ENCODE measurements at regions not wholly inside any gene's neighbourhood (a gene's known extent, or its start where the extent isn't known, plus 50 kb on each side); places are given as distances from the start of the nearest gene placed in this dataset.

- no peak for DNase-seq (ENCODE audit: low read depth)
- TF ChIP-seq, protein P1, sequence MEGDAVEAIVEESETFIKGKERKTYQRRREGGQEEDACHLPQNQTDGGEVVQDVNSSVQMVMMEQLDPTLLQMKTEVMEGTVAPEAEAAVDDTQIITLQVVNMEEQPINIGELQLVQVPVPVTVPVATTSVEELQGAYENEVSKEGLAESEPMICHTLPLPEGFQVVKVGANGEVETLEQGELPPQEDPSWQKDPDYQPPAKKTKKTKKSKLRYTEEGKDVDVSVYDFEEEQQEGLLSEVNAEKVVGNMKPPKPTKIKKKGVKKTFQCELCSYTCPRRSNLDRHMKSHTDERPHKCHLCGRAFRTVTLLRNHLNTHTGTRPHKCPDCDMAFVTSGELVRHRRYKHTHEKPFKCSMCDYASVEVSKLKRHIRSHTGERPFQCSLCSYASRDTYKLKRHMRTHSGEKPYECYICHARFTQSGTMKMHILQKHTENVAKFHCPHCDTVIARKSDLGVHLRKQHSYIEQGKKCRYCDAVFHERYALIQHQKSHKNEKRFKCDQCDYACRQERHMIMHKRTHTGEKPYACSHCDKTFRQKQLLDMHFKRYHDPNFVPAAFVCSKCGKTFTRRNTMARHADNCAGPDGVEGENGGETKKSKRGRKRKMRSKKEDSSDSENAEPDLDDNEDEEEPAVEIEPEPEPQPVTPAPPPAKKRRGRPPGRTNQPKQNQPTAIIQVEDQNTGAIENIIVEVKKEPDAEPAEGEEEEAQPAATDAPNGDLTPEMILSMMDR (conservative IDR thresholded peaks at IDR 0.05; ENCODE audit: low read depth, low read length): no peak
Measured at GRCh38 chr2:220670511-220670910, 901.6 kb downstream of the EPHA4 start.

DNA sequence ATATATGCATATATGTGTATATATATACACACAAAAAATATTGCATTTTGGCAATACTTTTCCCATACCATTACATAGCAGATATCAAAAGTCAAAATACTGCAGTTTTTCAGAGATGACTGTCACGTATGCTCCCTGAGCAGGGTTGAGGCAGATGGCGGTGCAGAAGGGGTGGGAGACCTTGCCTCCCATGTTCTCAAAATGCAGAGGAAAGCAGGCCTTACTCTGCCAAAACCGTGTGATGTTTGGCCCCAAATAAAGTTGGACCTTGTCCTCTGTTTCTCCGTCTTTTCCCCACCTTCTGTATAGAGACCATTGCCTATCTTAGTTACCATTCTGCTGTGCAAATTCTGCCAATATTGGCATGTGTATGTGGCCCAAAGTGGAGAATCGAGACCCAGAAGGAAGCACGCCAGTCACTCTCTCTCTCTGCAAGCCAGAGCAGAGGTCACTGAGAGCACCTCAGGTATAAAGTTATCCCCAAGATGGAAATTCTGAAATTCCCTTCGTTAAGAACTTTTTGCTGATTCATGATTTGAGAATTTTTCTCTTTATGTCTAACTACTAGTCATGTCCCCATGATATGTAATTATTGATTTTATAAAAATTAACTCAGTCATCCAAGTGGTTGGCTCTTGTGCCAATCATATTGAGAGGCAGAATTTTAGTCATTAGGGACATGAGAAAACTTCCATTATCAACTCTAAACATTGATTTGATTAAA, 898.8 kb downstream of the EPHA4 start:
- no peak overlapping the region for H3K4me3 ChIP-seq (ENCODE audit: low read depth, low read length)
- no peak for DNase-seq (ENCODE audit: low read depth)
- TF ChIP-seq, protein P1 (conservative IDR thresholded peaks at IDR 0.05; ENCODE audit: low read depth, low read length): no peak

More at GRCh38 chr2:220670511-220670910, 901.6 kb downstream of the EPHA4 start:
- H3K4me3 ChIP-seq (ENCODE audit: low read depth, low read length): no peak overlapping the region

GRCh38 chr2:220674033-220674432, 898.1 kb downstream of the EPHA4 start:
- TF ChIP-seq, protein P1 (conservative IDR thresholded peaks at IDR 0.05; ENCODE audit: low read depth, low read length): peak; percentile 24
- H3K4me3 ChIP-seq (ENCODE audit: low read depth, low read length): no peak overlapping the region
- DNase-seq (ENCODE audit: low read depth): no peak

DNA sequence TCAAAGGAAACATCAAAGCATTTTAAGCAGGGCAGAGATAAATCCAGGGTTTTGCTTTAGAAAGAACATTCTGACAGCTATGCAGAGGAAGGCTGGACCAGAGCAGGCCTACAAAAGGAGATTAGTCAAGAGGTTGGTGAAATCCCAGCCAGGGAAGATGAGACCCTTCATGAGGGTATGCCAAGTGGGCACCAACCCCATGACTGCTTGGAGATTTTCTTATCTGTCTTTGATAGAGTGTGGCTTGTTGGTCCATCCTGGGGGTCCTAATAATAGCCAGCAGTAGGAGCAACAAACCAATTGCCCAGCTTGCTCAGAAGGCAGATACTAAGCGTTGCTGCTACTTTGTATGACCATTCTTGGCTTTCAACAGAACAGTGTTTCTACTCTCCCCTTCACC, 895.4 kb downstream of the EPHA4 start:
- H3K4me3 ChIP-seq (ENCODE audit: low read depth, low read length): no peak overlapping the region
- TF ChIP-seq, protein P1 (conservative IDR thresholded peaks at IDR 0.05; ENCODE audit: low read depth, low read length): no peak
- no peak for DNase-seq (ENCODE audit: low read depth)

GRCh38 chr2:220678943-220679342, 893.2 kb downstream of the EPHA4 start:
- H3K4me3 ChIP-seq (ENCODE audit: low read depth, low read length): no peak overlapping the region
- TF ChIP-seq, protein P1 (conservative IDR thresholded peaks at IDR 0.05; ENCODE audit: low read depth, low read length): no peak
- no peak for DNase-seq (ENCODE audit: low read depth)

DNA sequence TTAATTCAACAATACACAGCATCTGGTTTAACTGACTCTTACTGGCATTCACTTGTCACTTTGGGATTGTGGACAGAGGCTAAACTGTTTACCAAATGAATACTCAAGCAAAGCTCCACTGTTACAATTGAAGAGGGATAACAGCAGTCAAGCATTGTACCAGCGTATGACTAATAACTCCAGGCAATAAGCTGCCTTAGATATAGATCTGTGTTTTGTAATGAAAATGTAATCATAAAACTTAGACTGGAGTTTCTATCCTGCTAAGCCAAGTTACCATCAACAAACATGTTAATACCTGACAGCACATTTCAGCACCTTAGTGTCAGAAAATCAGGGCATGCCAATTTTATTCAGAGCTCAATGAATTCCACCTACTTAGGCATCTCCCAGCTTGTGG, 889.5 kb downstream of the EPHA4 start:
- no peak for DNase-seq (ENCODE audit: low read depth)
- H3K4me3 ChIP-seq (ENCODE audit: low read depth, low read length): no peak overlapping the region
- TF ChIP-seq, protein P1 (conservative IDR thresholded peaks at IDR 0.05; ENCODE audit: low read depth, low read length): no peak

DNA sequence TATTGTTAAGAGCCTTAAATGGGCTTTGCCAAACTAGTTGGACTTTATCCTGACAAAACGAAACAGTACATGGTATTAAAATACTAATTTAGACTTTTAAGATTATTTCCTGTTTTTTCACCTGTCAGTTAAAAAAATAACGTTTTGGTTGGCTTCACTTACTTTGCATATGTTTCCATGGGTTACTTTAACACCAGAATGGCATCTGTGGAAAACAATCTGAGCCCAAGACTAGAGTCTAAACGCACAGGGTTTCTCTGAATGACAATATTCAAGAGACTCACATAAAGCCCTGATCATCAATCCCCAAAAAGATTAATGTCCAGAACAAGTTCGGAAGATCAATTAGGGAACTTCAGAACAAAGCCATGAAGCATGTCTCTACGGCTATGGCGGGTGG, 888.0 kb downstream of the EPHA4 start:
- TF ChIP-seq, protein P1 (conservative IDR thresholded peaks at IDR 0.05; ENCODE audit: low read depth, low read length): no peak

More for the DNA sequence above, 888.0 kb downstream of the EPHA4 start:
- DNase-seq (ENCODE audit: low read depth): no peak
- H3K4me3 ChIP-seq (ENCODE audit: low read depth, low read length): no peak overlapping the region

Data from choroid plexus epithelial cell (primary cell).